CD4-positive, alpha-beta T cell treated with Interleukin-15 for 4 hours (primary cell): ENCODE measurements at regions not wholly inside any gene's neighbourhood (a gene's known extent, or its start where the extent isn't known, plus 50 kb on each side); places are given as distances from the start of the nearest gene placed in this dataset.
"Not testable (repeated sequence)": the region's sequence is repeated elsewhere in the genome, so short reads cannot be mapped to it uniquely, and the experiment has no call there.

Experiments
- DNase-seq: peaks from one replicate; pipeline ENCODE4 v3.0.0-alpha.2; 2020; ENCODE audit warnings: low spot score

DNA sequence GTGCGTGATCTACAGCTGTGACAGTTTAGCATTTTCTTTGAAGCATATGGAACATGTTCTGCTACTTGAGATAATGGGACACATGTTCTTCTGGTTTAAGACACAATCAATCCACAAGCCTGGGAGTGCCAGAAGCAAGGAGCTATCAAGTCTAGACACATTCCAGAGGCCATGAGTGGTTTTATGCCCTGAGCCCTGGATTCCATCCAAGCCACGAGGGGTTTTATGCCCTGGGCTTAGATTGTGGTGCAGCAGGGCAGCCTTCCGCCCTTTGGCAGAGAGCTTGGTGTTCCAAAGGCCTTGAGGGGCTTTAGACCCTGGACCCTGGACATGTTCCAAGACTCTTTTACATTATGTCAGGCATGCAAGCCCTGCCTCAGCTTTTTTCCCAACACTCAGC is 1289.6 kb upstream of the SLC39A10 start:
- DNase-seq, result not testable (repeated sequence)

DNA sequence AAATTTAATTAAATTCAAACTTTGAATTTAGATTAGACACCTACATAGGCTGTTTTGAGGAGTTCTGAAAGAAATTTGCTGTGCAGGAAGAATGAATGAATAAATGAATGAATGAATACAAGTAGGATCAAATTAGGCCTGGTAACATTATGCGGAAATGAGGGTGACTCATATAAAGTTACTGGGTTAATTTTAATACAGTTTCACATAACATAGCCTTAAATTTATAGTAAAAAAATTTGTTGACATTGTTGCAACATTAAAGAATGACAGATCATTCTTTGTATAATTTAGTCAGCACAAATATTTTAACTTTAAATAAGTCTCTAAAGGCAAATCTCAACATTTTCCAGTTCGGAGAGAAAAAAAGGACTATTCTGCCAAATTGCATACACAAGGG is 1293.1 kb upstream of the SLC39A10 start:
- DNase-seq, result no peak

DNA sequence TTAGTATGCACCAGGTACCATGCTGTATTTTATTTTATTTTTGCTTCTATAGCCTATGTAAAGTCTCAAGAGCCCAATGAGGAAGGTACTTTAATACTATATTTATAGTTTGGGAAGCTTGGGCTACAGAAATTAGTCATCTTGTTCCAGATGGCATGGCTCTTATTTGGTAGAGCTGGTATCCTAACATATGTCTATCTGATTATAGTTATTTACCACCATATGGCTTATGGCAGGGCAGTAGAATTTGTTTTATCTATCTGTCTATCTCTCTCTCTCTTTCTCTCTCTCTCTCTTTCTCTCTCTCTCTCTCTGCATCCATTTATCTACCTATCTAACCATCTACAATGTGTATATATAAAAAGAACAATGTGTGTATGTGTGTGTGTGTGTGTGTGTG is 1293.7 kb upstream of the SLC39A10 start:
- DNase-seq, result no peak

- DNase-seq, result no peak
Measured at GRCh38 chr2:194352505-194352904, 1304.5 kb upstream of the SLC39A10 start.

GRCh38 chr2:194346193-194346592 is 1310.8 kb upstream of the SLC39A10 start:
- no peak for DNase-seq

DNA sequence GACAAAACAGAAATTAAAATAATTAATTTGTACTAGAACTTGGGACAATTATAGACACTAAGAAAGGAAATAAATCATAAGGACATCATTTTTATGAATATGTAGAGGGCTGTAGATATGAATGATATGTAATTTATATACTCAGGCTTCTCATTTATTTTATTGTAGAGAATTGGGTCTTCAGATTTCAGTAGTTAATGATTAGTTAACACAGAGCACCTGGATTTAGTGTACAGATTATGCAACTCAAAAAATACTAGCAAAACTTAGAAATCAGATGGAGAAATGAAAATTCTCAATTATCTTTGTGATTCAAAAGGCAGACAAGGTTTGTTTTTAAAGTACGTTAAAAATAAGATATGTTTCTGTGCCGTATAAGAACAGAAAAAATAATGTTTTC is 1311.7 kb upstream of the SLC39A10 start:
- DNase-seq, result no peak

DNA sequence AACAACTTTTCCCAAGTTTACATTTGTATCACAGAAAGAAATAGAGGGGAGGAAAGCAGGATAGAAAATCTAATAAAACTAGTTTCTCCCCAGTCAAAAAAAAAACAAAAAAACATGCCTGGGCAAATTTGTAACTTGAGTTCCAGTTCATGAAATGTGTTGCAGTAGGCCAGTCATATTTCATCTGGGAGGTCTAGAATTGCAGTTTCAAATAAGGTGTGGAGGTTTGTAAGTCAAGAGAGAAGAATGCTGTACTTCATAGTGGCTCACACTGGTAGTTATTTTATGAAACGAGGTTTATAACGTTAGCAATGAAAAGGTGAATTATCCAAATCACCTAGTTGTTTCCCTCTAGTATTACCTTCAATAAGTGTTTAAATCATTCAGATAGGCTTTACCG is 1313.9 kb upstream of the SLC39A10 start:
- no peak for DNase-seq

GRCh38 chr2:194332799-194333490 is 1324.1 kb upstream of the SLC39A10 start:
- DNase-seq, result no peak

DNA sequence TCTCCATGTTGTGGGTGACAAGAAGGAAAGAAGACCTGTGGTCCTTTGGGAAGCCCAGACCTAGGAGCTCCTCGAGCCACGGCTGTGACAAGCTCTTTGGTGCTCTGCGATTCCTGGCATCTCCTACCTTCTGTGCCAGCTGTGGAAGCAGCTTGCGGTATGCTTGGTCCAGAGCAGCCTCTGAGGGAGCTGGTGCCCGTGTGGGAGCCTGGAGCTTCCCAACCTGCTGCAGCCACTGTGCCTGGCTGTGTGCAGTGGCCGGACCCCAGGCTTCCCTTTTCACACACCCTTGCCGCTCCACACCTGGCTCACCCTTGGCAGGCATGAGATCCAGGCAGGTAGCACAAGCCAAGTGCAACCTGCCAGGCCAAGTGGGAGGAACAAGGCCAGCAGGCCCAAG is 1328.6 kb upstream of the SLC39A10 start:
- no peak for DNase-seq

- no peak for DNase-seq
Measured at GRCh38 chr2:194327196-194327888, 1329.7 kb upstream of the SLC39A10 start.

DNA sequence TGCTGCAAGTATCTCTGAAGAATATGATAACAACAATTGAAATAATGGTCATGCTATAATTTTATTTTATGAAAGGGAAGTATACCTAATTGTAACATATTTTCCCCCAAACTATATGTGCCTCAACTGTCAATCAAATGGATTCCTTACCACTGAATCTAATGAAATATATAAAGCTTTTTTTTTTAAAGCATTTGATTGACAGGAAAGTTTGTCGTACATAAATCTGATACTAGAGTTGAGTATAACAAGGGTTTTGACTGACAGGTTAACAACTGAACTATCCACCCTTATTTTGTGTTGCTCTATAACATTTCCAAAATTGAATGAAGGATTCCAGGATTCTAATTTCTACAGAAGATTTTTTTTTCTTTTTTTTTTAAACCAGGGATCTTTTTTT is 1333.3 kb upstream of the SLC39A10 start:
- DNase-seq, result no peak

GRCh38 chr2:194320520-194320919 is 1336.5 kb upstream of the SLC39A10 start:
- no peak for DNase-seq

- no peak for DNase-seq
Measured at GRCh38 chr2:194319222-194319992, 1337.6 kb upstream of the SLC39A10 start.

GRCh38 chr2:194314042-194314441 is 1343.0 kb upstream of the SLC39A10 start:
- DNase-seq, result no peak

- DNase-seq, result no peak
Measured at GRCh38 chr2:194304191-194304590, 1352.8 kb upstream of the SLC39A10 start.

DNA sequence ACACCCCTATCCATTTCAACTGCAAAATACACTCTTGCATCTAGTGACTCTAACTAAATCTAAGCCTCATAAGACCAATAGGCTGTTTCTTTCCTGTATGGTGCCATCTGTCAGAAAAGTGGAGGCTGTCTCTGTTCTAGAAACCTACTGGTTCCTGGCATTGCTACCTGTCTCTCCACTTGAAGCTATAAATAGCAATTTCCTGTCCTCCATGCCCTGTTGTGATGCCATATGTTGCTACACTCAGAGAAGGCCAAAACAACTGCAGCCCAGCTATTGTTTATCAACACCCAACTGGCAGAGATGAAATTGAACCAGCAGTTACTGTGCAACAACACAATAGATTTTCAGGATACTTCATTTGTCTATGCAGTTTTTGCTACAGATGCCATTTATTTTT is 1355.1 kb upstream of the SLC39A10 start:
- no peak for DNase-seq

DNA sequence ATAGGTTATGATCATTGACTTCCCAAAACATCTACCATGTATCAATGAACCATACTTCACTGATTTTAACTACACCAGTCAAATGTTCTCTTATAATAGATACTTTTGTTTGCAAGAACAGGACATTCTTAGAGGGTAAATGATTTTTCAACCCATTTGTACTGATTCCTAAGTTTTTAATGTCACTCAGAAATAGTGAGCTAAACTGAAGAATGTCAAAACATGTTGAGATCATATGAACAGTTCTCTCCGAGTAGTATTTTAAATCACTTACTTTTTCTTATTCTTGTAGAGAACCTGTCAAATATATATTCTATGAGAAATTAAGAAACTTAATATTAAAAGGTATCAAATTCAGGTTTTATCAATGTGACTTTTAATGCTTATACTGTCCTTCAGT is 1362.9 kb upstream of the SLC39A10 start:
- no peak for DNase-seq

DNA sequence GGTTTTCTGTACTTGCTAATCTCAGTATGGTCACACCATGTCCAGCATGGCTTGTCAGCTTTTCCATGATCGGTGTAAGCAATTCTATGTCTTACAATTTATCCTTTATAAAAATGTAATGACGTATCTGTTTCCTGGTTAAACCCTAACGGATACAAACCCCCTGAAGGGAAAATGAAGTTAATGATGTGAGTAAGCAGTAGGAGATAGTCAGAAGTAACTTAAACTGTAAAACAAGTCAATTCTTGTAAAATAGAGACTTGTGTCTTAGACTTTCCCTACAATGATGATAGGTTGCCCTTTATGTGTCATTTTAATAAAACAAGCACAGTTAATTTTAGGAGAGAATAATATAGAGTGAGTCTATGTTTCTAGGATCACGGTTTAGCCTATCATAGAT is 1365.9 kb upstream of the SLC39A10 start:
- no peak for DNase-seq

DNA sequence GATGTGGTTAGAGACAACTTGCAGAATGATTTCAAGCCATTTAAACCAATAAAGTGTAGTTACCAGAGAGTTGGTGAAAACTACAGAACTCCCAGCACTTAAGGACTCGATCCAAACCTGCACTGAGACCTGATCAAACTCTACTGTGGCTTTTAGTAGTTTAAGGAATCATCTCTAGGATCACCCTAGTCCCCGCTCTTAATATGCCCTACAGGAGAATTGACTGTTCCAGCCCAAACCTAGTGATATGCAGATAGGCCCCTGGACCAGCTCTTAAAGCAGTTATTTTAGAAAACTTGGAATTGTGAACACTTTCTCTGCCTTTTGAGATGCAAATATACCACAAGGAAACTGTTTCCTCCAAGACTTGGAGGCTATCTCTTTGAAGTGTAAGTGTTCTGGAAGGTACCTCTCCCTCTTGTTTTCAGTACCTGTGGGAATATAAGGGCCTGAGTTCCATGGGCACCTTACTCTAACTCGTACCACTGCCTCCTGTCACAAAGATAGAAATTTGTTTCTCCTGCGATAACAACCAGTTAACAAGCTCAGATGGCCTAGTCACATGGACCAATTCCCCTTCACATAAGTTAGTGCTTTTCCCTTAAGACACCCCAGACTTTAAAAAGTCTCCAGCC is 1367.2 kb upstream of the SLC39A10 start:
- no peak for DNase-seq

DNA sequence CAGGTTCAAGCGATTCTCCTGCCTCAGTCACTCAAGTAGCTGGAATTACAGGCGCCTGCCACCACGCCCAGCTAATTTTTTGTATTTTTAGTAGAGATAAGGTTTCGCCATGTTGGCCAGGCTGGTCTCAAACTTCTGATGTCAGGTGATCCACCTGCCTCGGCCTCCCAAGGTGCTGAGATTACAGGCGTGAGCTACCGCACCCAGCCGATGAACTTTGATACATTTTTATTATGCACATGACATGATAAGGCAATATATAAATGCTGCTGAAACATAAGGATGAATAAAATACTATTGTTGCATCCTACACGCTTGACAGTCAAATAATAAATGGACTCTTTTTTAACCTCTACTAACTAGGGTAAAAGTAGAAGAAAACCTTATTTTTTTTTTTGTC is 1380.4 kb upstream of the SLC39A10 start:
- not testable (repeated sequence) for DNase-seq

DNA sequence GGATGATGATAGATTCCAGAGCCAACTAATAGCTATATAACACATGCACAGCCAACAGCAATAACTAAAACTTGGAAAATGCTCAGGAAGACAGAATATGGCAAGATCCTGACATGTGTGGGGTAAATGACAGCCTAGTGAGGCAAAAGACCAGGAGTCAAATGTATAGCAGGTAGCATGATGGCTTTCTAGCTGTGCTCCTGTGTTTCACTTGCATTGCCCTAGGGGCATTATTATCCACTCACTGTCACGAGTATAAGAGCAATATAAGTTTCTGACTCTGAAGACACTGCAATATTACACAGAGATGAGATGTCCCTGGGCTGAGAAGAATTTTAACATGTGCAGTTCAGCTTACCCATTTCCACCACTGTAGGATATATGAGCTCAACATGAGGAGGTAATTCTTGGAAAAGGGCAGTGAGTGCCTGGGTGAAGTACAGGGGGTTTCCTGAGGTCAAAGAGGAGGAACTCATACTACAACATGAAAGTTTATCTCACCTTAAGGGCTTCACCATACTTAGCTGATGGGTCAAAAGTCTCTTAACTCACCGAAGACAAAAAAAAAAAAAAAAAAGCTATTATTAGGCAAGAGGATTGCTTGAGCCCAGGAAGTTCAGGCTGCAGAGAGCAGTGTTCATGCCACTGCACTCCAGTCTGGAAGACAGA is 1385.6 kb upstream of the SLC39A10 start:
- DNase-seq, result no peak

- DNase-seq, result no peak
Measured at GRCh38 chr2:194270648-194271047, 1386.4 kb upstream of the SLC39A10 start.
